ENCODE measurements at regions not wholly inside any gene's neighbourhood (a gene's known extent, or its start where the extent isn't known, plus 50 kb on each side); places are given as distances from the start of the nearest gene placed in this dataset.

- Histone ChIP-seq H3K36me3 (no peaks in the 10 kb centered on the region), H3K27ac (no peak overlapping the region), H3K4me1 (no peaks in the 10 kb centered on the region), H3K27me3 (no peaks in the 10 kb centered on the region), H3K4me3 (no peak overlapping the region), H3K9me3 (no peaks in the 10 kb centered on the region)
- intact Hi-C loops (cut with DNase I; ENCODE audit: low total_unique reads): no loop called here
- no peak for DNase-seq
- no peak for TF ChIP-seq CTCF (IDR thresholded peaks at IDR 0.05)
These were observed 1094.0 kb upstream of the B3GALT2 start for GRCh38 chr1:194280463-194280862.

- Histone ChIP-seq H3K36me3 (no peaks in the 10 kb centered on the region), H3K9me3 (no peaks in the 10 kb centered on the region), H3K4me3 (no peak overlapping the region), H3K27ac (no peak overlapping the region), H3K27me3 (no peaks in the 10 kb centered on the region), H3K4me1 (no peaks in the 10 kb centered on the region)
- intact Hi-C loops (cut with DNase I; ENCODE audit: low total_unique reads): no loop called here
- TF ChIP-seq CTCF (IDR thresholded peaks at IDR 0.05): no peak
- DNase-seq: no peak
These were observed 1093.6 kb upstream of the B3GALT2 start for GRCh38 chr1:194279975-194280374.

- H3K4me3 ChIP-seq: no peak overlapping the region
- no peak overlapping the region for H3K27ac ChIP-seq
- DNase-seq: no peak
- H3K27me3 ChIP-seq: no peaks in the 10 kb centered on the region
- H3K36me3 ChIP-seq: no peaks in the 10 kb centered on the region
- no peaks in the 10 kb centered on the region for H3K9me3 ChIP-seq
- intact Hi-C loops (cut with DNase I; ENCODE audit: low total_unique reads): no loop called here
- no peaks in the 10 kb centered on the region for H3K4me1 ChIP-seq
- TF ChIP-seq CTCF (IDR thresholded peaks at IDR 0.05): no peak
These were observed 1091.5 kb upstream of the B3GALT2 start for GRCh38 chr1:194277927-194278326.

- Histone ChIP-seq H3K9me3 (no peaks in the 10 kb centered on the region), H3K36me3 (no peaks in the 10 kb centered on the region), H3K27ac (no peak overlapping the region), H3K4me1 (no peaks in the 10 kb centered on the region), H3K27me3 (no peaks in the 10 kb centered on the region), H3K4me3 (no peak overlapping the region)
- intact Hi-C loops (cut with DNase I; ENCODE audit: low total_unique reads): no loop called here
- no peak for TF ChIP-seq CTCF (IDR thresholded peaks at IDR 0.05)
- DNase-seq: no peak
These were observed 1087.2 kb upstream of the B3GALT2 start for GRCh38 chr1:194273660-194274059.

GRCh38 chr1:194268839-194269238 is 1082.4 kb upstream of the B3GALT2 start:
- no peak for DNase-seq
- Histone ChIP-seq H3K36me3 (no peaks in the 10 kb centered on the region), H3K4me1 (no peaks in the 10 kb centered on the region), H3K9me3 (no peaks in the 10 kb centered on the region), H3K27me3 (no peaks in the 10 kb centered on the region), H3K27ac (no peak overlapping the region), H3K4me3 (no peak overlapping the region)
- intact Hi-C loops (cut with DNase I; ENCODE audit: low total_unique reads): no loop called here
- TF ChIP-seq CTCF (IDR thresholded peaks at IDR 0.05): no peak

- H3K4me3 ChIP-seq: no peak overlapping the region
- no peaks in the 10 kb centered on the region for H3K36me3 ChIP-seq
- H3K4me1 ChIP-seq: no peaks in the 10 kb centered on the region
- no peak overlapping the region for H3K27ac ChIP-seq
- no peaks in the 10 kb centered on the region for H3K9me3 ChIP-seq
- DNase-seq: no peak
- intact Hi-C loops (cut with DNase I; ENCODE audit: low total_unique reads): no loop called here
- no peaks in the 10 kb centered on the region for H3K27me3 ChIP-seq
- no peak for TF ChIP-seq CTCF (IDR thresholded peaks at IDR 0.05)
These were observed 1080.6 kb upstream of the B3GALT2 start for GRCh38 chr1:194267021-194267420.

Measured in tibial artery (tissue), 4 donors.